ENCODE measurements at regions not wholly inside any gene's neighbourhood (a gene's known extent, or its start where the extent isn't known, plus 50 kb on each side); places are given as distances from the start of the nearest gene placed in this dataset.

DNA sequence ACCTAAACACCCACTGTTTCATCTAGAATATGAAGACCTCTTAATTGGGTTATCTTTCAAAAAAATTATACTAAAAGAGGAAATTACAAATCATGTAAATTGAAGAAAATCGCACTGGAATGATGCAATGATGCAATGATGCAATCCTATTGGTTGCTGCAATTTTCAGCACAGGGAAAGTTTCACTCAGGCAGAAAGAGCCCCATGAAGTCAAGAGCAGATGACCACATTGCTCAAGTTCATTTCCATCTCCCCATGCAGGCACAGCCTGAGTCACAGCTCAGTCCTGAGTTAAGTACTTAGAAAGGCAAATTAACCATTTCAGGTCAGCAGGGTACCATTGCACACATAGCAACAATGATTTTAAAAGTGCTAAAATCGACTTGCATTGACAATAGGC is 180.3 kb upstream of the MYO3A start:
- TF ChIP-seq CTCF (conservative IDR thresholded peaks at IDR 0.05 in 1 of 2, IDR thresholded peaks at IDR 0.05 in 1 of 2; ENCODE audit: low read depth in 1 of 2, low read length in 2 of 2) (no peak), EZH2 (IDR thresholded peaks at IDR 0.05; ENCODE audit: low read length, missing control alignments) (no peak)

Data from fibroblast of lung (primary cell).